Natural killer cell (primary cell): ENCODE measurements at regions not wholly inside any gene's neighbourhood (a gene's known extent, or its start where the extent isn't known, plus 50 kb on each side); places are given as distances from the start of the nearest gene placed in this dataset.

Experiments used
- ATAC-seq, 3 donors: fragments of 150-1000 bp in 2 of 3; fragments of 200-7000 bp in 1 of 3; cut with Tn5 transposase; 1 replicate in 1 of 3; 2 replicates in 2 of 3; pipeline ENCODE4 v1.10.0; 2021; ENCODE audit warnings: mild to moderate bottlenecking in 2 of 3, moderate library complexity in 2 of 3
- DNase-seq, 2 donors: peaks; one replicate each; pipeline versions ENCODE4 v3.0.0 to v3.0.0-alpha.2; 2013 to 2021; ENCODE audit warnings: mixed read lengths in 1 of 2
- H3K27ac ChIP-seq: one replicate; pipeline ENCODE4 v1.5.1; 2013; ENCODE audit warnings: mild to moderate bottlenecking, low read length
- H3K27me3 ChIP-seq: one replicate; pipeline ENCODE4 v1.6.1; 2013; ENCODE audit warnings: low read length; ENCODE audit not compliant: control insufficient read depth, insufficient read depth
- H3K36me3 ChIP-seq: one replicate; pipeline ENCODE4 v1.6.1; 2013; ENCODE audit warnings: low read length; ENCODE audit not compliant: control insufficient read depth, insufficient read depth
- H3K4me1 ChIP-seq: one replicate; pipeline ENCODE4 v1.6.1; 2013; ENCODE audit warnings: low read length; ENCODE audit not compliant: control insufficient read depth, insufficient read depth
- H3K4me3 ChIP-seq: one replicate; pipeline ENCODE4 v1.5.1; 2013; ENCODE audit warnings: low read length
- H3K9me3 ChIP-seq: one replicate; pipeline ENCODE4 v1.6.1; 2013; ENCODE audit warnings: low read length; ENCODE audit not compliant: control insufficient read depth, insufficient read depth
- H3K27ac Mint-ChIP-seq, 2 donors: one replicate each; pipeline ENCODE4 v1.8.0; 2022; ENCODE audit warnings: mild to moderate bottlenecking in 2 of 2, mixed read lengths in 2 of 2, moderate library complexity in 1 of 2
- H3K27me3 Mint-ChIP-seq, 2 donors: one replicate each; pipeline ENCODE4 v1.8.0; 2022; ENCODE audit warnings: low read depth in 2 of 2, mixed read lengths in 2 of 2
- H3K36me3 Mint-ChIP-seq: one replicate; pipeline ENCODE4 v1.8.0; 2022; ENCODE audit warnings: mixed read lengths
- H3K4me1 Mint-ChIP-seq, 2 donors: one replicate each; pipeline ENCODE4 v1.8.0; 2022; ENCODE audit warnings: mixed read lengths in 2 of 2
- H3K4me3 Mint-ChIP-seq: one replicate; pipeline ENCODE4 v1.8.0; 2022; ENCODE audit warnings: mild to moderate bottlenecking, moderate library complexity, mixed read lengths
- H3K9me3 Mint-ChIP-seq, 2 donors: one replicate each; pipeline ENCODE4 v1.8.0; 2022; ENCODE audit warnings: mixed read lengths in 2 of 2
- WGBS: methylation state at CpG from one replicate; pipeline ENCODE4 v1.1.7; 2013; ENCODE audit warnings: missing lambda C conversion rate; ENCODE audit not compliant: insufficient coverage; 5-methylcytosine and 5-hydroxymethylcytosine counted together
- intact Hi-C: fragments of 100-400 bp; cut with micrococcal nuclease; formaldehyde crosslinking; loops from one replicate; pipeline ENCODE4 v1.14.2; 2022
- TF ChIP-seq, protein P1 (sequence below): fragments of 200-600 bp; IDR thresholded peaks from one replicate; pipeline ENCODE4 v1.8.0; 2022; ENCODE audit warnings: antibody characterized with exemption

- H3K4me3 ChIP-seq = no peak overlapping the region
- Mint-ChIP-seq H3K36me3 (no peaks in the 10 kb centered on the region), H3K4me3 (no peak overlapping the region), H3K4me1 (no peaks in the 10 kb centered on the region), H3K9me3 (peaks cover 13 to 22% of the 10 kb centered on the region in 2 donors), H3K27ac (no peak overlapping the region), H3K27me3 (no peaks in the 10 kb centered on the region)
- TF ChIP-seq, protein P1, sequence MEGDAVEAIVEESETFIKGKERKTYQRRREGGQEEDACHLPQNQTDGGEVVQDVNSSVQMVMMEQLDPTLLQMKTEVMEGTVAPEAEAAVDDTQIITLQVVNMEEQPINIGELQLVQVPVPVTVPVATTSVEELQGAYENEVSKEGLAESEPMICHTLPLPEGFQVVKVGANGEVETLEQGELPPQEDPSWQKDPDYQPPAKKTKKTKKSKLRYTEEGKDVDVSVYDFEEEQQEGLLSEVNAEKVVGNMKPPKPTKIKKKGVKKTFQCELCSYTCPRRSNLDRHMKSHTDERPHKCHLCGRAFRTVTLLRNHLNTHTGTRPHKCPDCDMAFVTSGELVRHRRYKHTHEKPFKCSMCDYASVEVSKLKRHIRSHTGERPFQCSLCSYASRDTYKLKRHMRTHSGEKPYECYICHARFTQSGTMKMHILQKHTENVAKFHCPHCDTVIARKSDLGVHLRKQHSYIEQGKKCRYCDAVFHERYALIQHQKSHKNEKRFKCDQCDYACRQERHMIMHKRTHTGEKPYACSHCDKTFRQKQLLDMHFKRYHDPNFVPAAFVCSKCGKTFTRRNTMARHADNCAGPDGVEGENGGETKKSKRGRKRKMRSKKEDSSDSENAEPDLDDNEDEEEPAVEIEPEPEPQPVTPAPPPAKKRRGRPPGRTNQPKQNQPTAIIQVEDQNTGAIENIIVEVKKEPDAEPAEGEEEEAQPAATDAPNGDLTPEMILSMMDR = no peak
- no peaks in the 10 kb centered on the region for H3K4me1 ChIP-seq
- no peaks in the 10 kb centered on the region for H3K36me3 ChIP-seq
- H3K27ac ChIP-seq = no peak overlapping the region
- no peaks in the 10 kb centered on the region for H3K27me3 ChIP-seq
- H3K9me3 ChIP-seq = no peaks in the 10 kb centered on the region
- intact Hi-C loops = no loop called here
- ATAC-seq (no peak), DNase-seq (no peak)
Observed at GRCh38 chr4:18756671-18757070, 735.1 kb upstream of the LCORL start.

GRCh38 chr4:18754180-18754579 is 732.6 kb upstream of the LCORL start:
- Mint-ChIP-seq H3K27ac (no peak overlapping the region), H3K4me3 (no peak overlapping the region), H3K36me3 (no peaks in the 10 kb centered on the region), H3K9me3 (peaks cover 18 to 22% of the 10 kb centered on the region in 2 donors), H3K4me1 (no peaks in the 10 kb centered on the region), H3K27me3 (no peaks in the 10 kb centered on the region)
- Histone ChIP-seq H3K27ac (no peak overlapping the region), H3K9me3 (no peaks in the 10 kb centered on the region), H3K4me3 (no peak overlapping the region), H3K27me3 (no peaks in the 10 kb centered on the region), H3K4me1 (no peaks in the 10 kb centered on the region), H3K36me3 (no peaks in the 10 kb centered on the region)
- TF ChIP-seq, protein P1 = no peak
- no peak for DNase-seq
- WGBS = 77% methylated on average over 2 of the region's 2 CpGs
- intact Hi-C loops = no loop called here
- ATAC-seq = no peak

GRCh38 chr4:18751083-18751482 is 729.5 kb upstream of the LCORL start:
- Mint-ChIP-seq H3K4me3 (no peak overlapping the region), H3K9me3 (peaks cover 19 to 23% of the 10 kb centered on the region in 2 donors), H3K4me1 (no peaks in the 10 kb centered on the region), H3K27me3 (no peaks in the 10 kb centered on the region), H3K27ac (no peak overlapping the region), H3K36me3 (peaks cover 7% of the 10 kb centered on the region)
- DNase-seq (no peak), ATAC-seq (no peak)
- Histone ChIP-seq H3K36me3 (no peaks in the 10 kb centered on the region), H3K4me1 (no peaks in the 10 kb centered on the region), H3K27me3 (no peaks in the 10 kb centered on the region), H3K27ac (no peak overlapping the region), H3K9me3 (no peaks in the 10 kb centered on the region), H3K4me3 (no peak overlapping the region)
- WGBS = no CpG with 5 or more reads among the region's 1 CpG
- intact Hi-C loops = no loop called here
- TF ChIP-seq, protein P1 = no peak

DNA sequence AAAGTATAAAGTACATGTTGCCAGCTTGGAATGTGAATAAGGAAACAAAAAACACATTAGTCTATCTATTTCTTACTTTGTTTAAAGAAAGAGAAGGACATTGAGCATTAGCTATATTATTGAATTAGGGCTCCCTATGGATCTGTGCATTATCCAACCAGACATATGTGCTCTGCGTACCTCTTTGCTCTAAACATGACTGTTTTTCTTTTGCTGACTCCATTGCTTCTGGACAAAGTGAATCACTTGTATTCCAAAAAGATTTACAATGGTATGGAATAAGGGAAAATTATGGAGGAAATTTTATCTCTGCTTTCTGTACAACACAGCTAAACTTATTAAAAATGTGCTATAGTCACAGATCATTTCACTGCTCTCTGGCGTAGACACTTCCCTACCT is 727.8 kb upstream of the LCORL start:
- TF ChIP-seq, protein P1 = no peak
- no peak overlapping the region for H3K4me3 ChIP-seq
- Mint-ChIP-seq H3K4me3 (no peak overlapping the region), H3K4me1 (no peaks in the 10 kb centered on the region), H3K9me3 (peaks cover 13 to 17% of the 10 kb centered on the region in 2 donors), H3K27me3 (no peaks in the 10 kb centered on the region), H3K27ac (no peak overlapping the region), H3K36me3 (peaks cover 7% of the 10 kb centered on the region)
- no peak overlapping the region for H3K27ac ChIP-seq
- no peaks in the 10 kb centered on the region for H3K27me3 ChIP-seq
- DNase-seq (no peak), ATAC-seq (no peak)
- H3K36me3 ChIP-seq = no peaks in the 10 kb centered on the region
- intact Hi-C loops = no loop called here
- 92% methylated on average over 2 of the region's 2 CpGs for WGBS
- no peaks in the 10 kb centered on the region for H3K9me3 ChIP-seq
- no peaks in the 10 kb centered on the region for H3K4me1 ChIP-seq
